ENCODE measurements at regions not wholly inside any gene's neighbourhood (a gene's known extent, or its start where the extent isn't known, plus 50 kb on each side); places are given as distances from the start of the nearest gene placed in this dataset.

GRCh38 chr1:94683886-94684285 is 136.3 kb upstream of the SLC44A3 start:
- TF ChIP-seq CTCF (IDR thresholded peaks at IDR 0.05; ENCODE audit: insufficient read depth in 1 of 2, low read depth in 1 of 2, low read length in 1 of 2, severe bottlenecking in 1 of 2, unreplicated experiment in 1 of 2): no peak
- H3K27me3 ChIP-seq (replicated peaks; ENCODE audit: control insufficient read depth, insufficient read depth, low read length): no peaks in the 10 kb centered on the region
- Mint-ChIP-seq H3K9me3 (ENCODE audit: unreplicated experiment) (no peaks in the 10 kb centered on the region), H3K27ac (ENCODE audit: unreplicated experiment) (no peak overlapping the region), H3K4me3 (ENCODE audit: unreplicated experiment) (no peak overlapping the region), H3K36me3 (ENCODE audit: insufficient read depth, unreplicated experiment) (no peaks in the 10 kb centered on the region), H3K4me1 (ENCODE audit: low read depth, unreplicated experiment) (no peaks in the 10 kb centered on the region), H3K27me3 (ENCODE audit: insufficient read depth, unreplicated experiment) (no peaks in the 10 kb centered on the region)
- no peaks in the 10 kb centered on the region for H3K4me1 ChIP-seq
- BruUV-seq (replicated peaks): no TSS peak
- no peak for DNase-seq
- H3K36me3 ChIP-seq (ENCODE audit: control insufficient read depth, insufficient read depth, low read length): no peaks in the 10 kb centered on the region
- ChIA-PET POLR2A (no interaction called here), CTCF (no interaction called here)
- intact Hi-C loops (cut with micrococcal nuclease; ENCODE audit: unreplicated experiment): no loop called here
- no peaks in the 10 kb centered on the region for H3K9me3 ChIP-seq
- no peak overlapping the region for H3K4me3 ChIP-seq (ENCODE audit: low read depth, low read length)

- Mint-ChIP-seq H3K4me1 (ENCODE audit: low read depth, unreplicated experiment) (peaks cover 6% of the 10 kb centered on the region), H3K9me3 (ENCODE audit: unreplicated experiment) (no peaks in the 10 kb centered on the region), H3K27ac (ENCODE audit: unreplicated experiment) (no peak overlapping the region), H3K36me3 (ENCODE audit: insufficient read depth, unreplicated experiment) (no peaks in the 10 kb centered on the region), H3K27me3 (ENCODE audit: insufficient read depth, unreplicated experiment) (no peaks in the 10 kb centered on the region), H3K4me3 (ENCODE audit: unreplicated experiment) (no peak overlapping the region)
- ChIA-PET POLR2A (no interaction called here), CTCF (no interaction called here)
- Histone ChIP-seq H3K27me3 (replicated peaks; ENCODE audit: control insufficient read depth, insufficient read depth, low read length) (no peaks in the 10 kb centered on the region), H3K4me1 (no peaks in the 10 kb centered on the region), H3K4me3 (ENCODE audit: low read depth, low read length) (no peak overlapping the region), H3K36me3 (ENCODE audit: control insufficient read depth, insufficient read depth, low read length) (no peaks in the 10 kb centered on the region), H3K9me3 (no peaks in the 10 kb centered on the region)
- no peak for TF ChIP-seq CTCF (IDR thresholded peaks at IDR 0.05; ENCODE audit: insufficient read depth in 1 of 2, low read depth in 1 of 2, low read length in 1 of 2, severe bottlenecking in 1 of 2, unreplicated experiment in 1 of 2)
- BruUV-seq (replicated peaks): no TSS peak
- intact Hi-C loops (cut with micrococcal nuclease; ENCODE audit: unreplicated experiment): no loop called here
- DNase-seq: no peak
Observed at GRCh38 chr1:94680039-94680377, 138.4 kb upstream of the F3 start.

- no peaks in the 10 kb centered on the region for H3K36me3 Mint-ChIP-seq (ENCODE audit: insufficient read depth, unreplicated experiment)
- intact Hi-C loops (cut with micrococcal nuclease; ENCODE audit: unreplicated experiment): no loop called here
Observed at GRCh38 chr1:94679332-94680038, 137.9 kb upstream of the F3 start.

More at GRCh38 chr1:94679332-94680038, 137.9 kb upstream of the F3 start:
- Mint-ChIP-seq H3K9me3 (ENCODE audit: unreplicated experiment) (no peaks in the 10 kb centered on the region), H3K27me3 (ENCODE audit: insufficient read depth, unreplicated experiment) (no peaks in the 10 kb centered on the region), H3K27ac (ENCODE audit: unreplicated experiment) (no peak overlapping the region), H3K4me1 (ENCODE audit: low read depth, unreplicated experiment) (peaks cover 6% of the 10 kb centered on the region), H3K4me3 (ENCODE audit: unreplicated experiment) (no peak overlapping the region)
- H3K36me3 ChIP-seq (ENCODE audit: control insufficient read depth, insufficient read depth, low read length): no peaks in the 10 kb centered on the region
- no TSS peak for BruUV-seq (replicated peaks)
- no peaks in the 10 kb centered on the region for H3K4me1 ChIP-seq
- no peak for DNase-seq
- no peaks in the 10 kb centered on the region for H3K9me3 ChIP-seq
- ChIA-PET POLR2A (no interaction called here), CTCF (no interaction called here)
- TF ChIP-seq CTCF (IDR thresholded peaks at IDR 0.05; ENCODE audit: insufficient read depth in 1 of 2, low read depth in 1 of 2, low read length in 1 of 2, severe bottlenecking in 1 of 2, unreplicated experiment in 1 of 2): no peak
- H3K4me3 ChIP-seq (ENCODE audit: low read depth, low read length): no peak overlapping the region
- no peaks in the 10 kb centered on the region for H3K27me3 ChIP-seq (replicated peaks; ENCODE audit: control insufficient read depth, insufficient read depth, low read length)
